ENCODE measurements at regions not wholly inside any gene's neighbourhood (a gene's known extent, or its start where the extent isn't known, plus 50 kb on each side); places are given as distances from the start of the nearest gene placed in this dataset.

DNA sequence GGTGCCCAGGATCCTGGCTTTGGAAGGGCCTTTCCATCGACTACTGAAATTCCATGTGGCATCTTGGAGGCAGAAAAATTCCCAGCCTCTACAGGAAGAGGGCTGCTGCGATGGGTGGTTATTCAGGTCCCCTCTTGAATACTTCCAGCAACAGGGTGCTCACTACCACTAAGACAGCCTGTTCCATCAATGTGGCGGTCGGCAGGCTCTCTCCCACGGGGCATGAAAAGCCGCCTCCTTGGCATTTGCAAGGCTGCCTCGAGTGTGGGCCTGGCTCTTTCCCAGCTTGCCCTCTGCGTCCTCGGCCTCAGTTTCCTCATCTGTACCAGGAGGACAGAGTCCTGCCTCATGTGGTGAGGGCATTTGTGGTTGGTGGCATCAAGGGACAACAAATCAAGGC, 62.4 kb downstream of the ADRA2C start:
- no peak overlapping the region for H3K4me3 ChIP-seq (replicated peaks in 1 of 2; ENCODE audit: low read depth in 2 of 2, low read length in 2 of 2)
- TF ChIP-seq, protein P1, sequence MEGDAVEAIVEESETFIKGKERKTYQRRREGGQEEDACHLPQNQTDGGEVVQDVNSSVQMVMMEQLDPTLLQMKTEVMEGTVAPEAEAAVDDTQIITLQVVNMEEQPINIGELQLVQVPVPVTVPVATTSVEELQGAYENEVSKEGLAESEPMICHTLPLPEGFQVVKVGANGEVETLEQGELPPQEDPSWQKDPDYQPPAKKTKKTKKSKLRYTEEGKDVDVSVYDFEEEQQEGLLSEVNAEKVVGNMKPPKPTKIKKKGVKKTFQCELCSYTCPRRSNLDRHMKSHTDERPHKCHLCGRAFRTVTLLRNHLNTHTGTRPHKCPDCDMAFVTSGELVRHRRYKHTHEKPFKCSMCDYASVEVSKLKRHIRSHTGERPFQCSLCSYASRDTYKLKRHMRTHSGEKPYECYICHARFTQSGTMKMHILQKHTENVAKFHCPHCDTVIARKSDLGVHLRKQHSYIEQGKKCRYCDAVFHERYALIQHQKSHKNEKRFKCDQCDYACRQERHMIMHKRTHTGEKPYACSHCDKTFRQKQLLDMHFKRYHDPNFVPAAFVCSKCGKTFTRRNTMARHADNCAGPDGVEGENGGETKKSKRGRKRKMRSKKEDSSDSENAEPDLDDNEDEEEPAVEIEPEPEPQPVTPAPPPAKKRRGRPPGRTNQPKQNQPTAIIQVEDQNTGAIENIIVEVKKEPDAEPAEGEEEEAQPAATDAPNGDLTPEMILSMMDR (IDR thresholded peaks at IDR 0.05; ENCODE audit: low read depth, low read length): no peak
- no peak for DNase-seq (ENCODE audit: low read depth in 2 of 2)

GRCh38 chr4:3829211-3829955, 63.2 kb downstream of the ADRA2C start:
- no peak overlapping the region for H3K4me3 ChIP-seq (replicated peaks in 1 of 2; ENCODE audit: low read depth in 2 of 2, low read length in 2 of 2)
- TF ChIP-seq, protein P1 (IDR thresholded peaks at IDR 0.05; ENCODE audit: low read depth, low read length): no peak
- DNase-seq (ENCODE audit: low read depth in 2 of 2): no peak

GRCh38 chr4:3829956-3830773, 64.0 kb downstream of the ADRA2C start:
- DNase-seq (ENCODE audit: low read depth in 2 of 2): no peak
- TF ChIP-seq, protein P1 (IDR thresholded peaks at IDR 0.05; ENCODE audit: low read depth, low read length): no peak
- no peak overlapping the region for H3K4me3 ChIP-seq (replicated peaks in 1 of 2; ENCODE audit: low read depth in 2 of 2, low read length in 2 of 2)

GRCh38 chr4:3830774-3831528, 64.8 kb downstream of the ADRA2C start:
- DNase-seq (ENCODE audit: low read depth in 2 of 2): no peak
- TF ChIP-seq, protein P1 (IDR thresholded peaks at IDR 0.05; ENCODE audit: low read depth, low read length): no peak
- H3K4me3 ChIP-seq (replicated peaks in 1 of 2; ENCODE audit: low read depth in 2 of 2, low read length in 2 of 2): no peak overlapping the region

- no peak for DNase-seq (ENCODE audit: low read depth in 2 of 2)
- no peak overlapping the region for H3K4me3 ChIP-seq (replicated peaks in 1 of 2; ENCODE audit: low read depth in 2 of 2, low read length in 2 of 2)
- TF ChIP-seq, protein P1 (IDR thresholded peaks at IDR 0.05; ENCODE audit: low read depth, low read length): no peak
These were observed 65.5 kb downstream of the ADRA2C start for GRCh38 chr4:3831529-3832150.

DNA sequence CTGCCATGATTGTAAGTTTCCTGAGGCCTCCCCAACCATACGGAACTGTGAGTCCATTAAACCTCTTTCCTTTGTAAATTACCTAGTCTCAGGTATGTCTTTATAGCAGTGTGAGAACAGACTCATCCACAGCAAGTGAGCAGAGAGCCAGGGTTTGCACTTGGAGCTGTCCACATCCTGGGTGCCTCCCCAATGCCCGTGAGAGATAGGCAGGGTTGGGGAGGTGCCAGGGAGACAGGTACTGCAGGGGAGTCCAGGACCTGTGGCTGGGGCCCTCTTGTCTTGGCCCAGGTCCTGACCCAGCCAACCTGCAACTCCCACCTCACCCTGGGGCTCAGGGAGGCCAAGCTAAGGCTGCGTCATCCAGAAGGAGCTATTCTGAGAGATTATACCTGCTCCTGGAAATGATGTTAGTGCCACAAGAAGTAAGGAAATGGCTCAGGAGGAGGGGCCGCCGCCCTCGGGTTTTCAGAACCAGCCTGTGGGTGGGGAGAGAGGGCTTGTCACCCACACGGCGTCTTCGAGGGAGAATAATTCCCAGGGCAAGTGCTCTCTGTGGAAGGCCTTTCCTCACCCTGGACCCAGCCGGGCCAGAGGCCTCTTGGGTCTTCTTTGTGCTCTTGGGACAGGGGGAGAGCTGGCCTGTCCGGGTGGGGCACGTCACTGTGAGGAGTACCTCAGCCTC, 66.5 kb downstream of the ADRA2C start:
- DNase-seq (ENCODE audit: low read depth in 2 of 2): no peak
- TF ChIP-seq, protein P1 (IDR thresholded peaks at IDR 0.05; ENCODE audit: low read depth, low read length): no peak
- H3K4me3 ChIP-seq (replicated peaks in 1 of 2; ENCODE audit: low read depth in 2 of 2, low read length in 2 of 2): no peak overlapping the region
